Spleen (tissue), 11 donors: ENCODE measurements at regions not wholly inside any gene's neighbourhood (a gene's known extent, or its start where the extent isn't known, plus 50 kb on each side); places are given as distances from the start of the nearest gene placed in this dataset.

Experiments
- DNase-seq: peaks from one replicate; pipeline ENCODE4 v3.0.0-alpha.2; 2020
- H3K27ac ChIP-seq, 8 donors: fragments of 200-600 bp; sonication (generic) in 7 of 8; 1 replicate in 4 of 8; 2 replicates in 4 of 8; pipeline versions ENCODE4 v1.5.0 to v1.8.0; 2016 to 2021; ENCODE audit warnings: inconsistent platforms in 4 of 8, mild to moderate bottlenecking in 4 of 8, moderate library complexity in 1 of 8
- H3K27me3 ChIP-seq, 7 donors: fragments of 200-600 bp; sonication (generic) in 6 of 7; replicated peaks in 1 of 7; 1 replicate in 4 of 7; 2 replicates in 3 of 7; pipeline versions ENCODE4 v1.5.0 to v1.8.0; 2016 to 2021; ENCODE audit warnings: inconsistent platforms in 3 of 7, mild to moderate bottlenecking in 1 of 7
- H3K36me3 ChIP-seq, 6 donors: fragments of 200-600 bp; sonication (generic) in 5 of 6; 1 replicate in 4 of 6; 2 replicates in 2 of 6; pipeline versions ENCODE4 v1.5.0 to v1.8.0; 2016 to 2021; ENCODE audit warnings: inconsistent platforms in 2 of 6
- H3K4me1 ChIP-seq, 6 donors: fragments of 200-600 bp; sonication (generic) in 5 of 6; 1 replicate in 3 of 6; 2 replicates in 3 of 6; pipeline versions ENCODE4 v1.5.0 to v1.8.0; 2016 to 2021; ENCODE audit warnings: inconsistent platforms in 3 of 6
- H3K4me3 ChIP-seq, 8 donors: fragments of 200-600 bp; sonication (generic) in 7 of 8; 1 replicate in 4 of 8; 2 replicates in 4 of 8; pipeline versions ENCODE4 v1.5.0 to v1.8.0; 2016 to 2021; ENCODE audit warnings: inconsistent platforms in 4 of 8, mild to moderate bottlenecking in 4 of 8, moderate library complexity in 2 of 8
- H3K9me3 ChIP-seq, 8 donors: fragments of 200-600 bp; sonication (generic) in 7 of 8; 1 replicate in 4 of 8; 2 replicates in 4 of 8; pipeline versions ENCODE4 v1.5.0 to v1.8.0; 2016 to 2021; ENCODE audit warnings: inconsistent platforms in 4 of 8
- POLR2A ChIP-seq, 3 donors: fragments of 450-650 bp; IDR thresholded peaks; one replicate each; pipeline ENCODE4 v1.5.1; 2017; ENCODE audit warnings: antibody characterized with exemption in 3 of 3, mild to moderate bottlenecking in 1 of 3
- POLR2AphosphoS5 ChIP-seq, 3 donors: sonication (generic); formaldehyde crosslinking; IDR thresholded peaks; one replicate each; pipeline ENCODE4 v1.5.1; 2017; ENCODE audit warnings: antibody characterized with exemption in 3 of 3
- WGBS, 5 donors: extraction: QIAGEN DNeasy Blood & Tissue Kit in 3 of 5; methylation state at CpG; one replicate each; pipeline versions ENCODE4 v1.1.5 to v1.1.7; 2013 to 2018; 5-methylcytosine and 5-hydroxymethylcytosine counted together
- intact Hi-C: fragments of 100-400 bp; cut with DNase I; formaldehyde crosslinking; loops from one replicate; pipeline ENCODE4 v1.15.0; 2023; ENCODE audit warnings: low total_unique reads
- TF ChIP-seq, protein P1 (sequence below), 11 experiments: fragments of 200-600 bp in 7 of 11; fragments of 450-650 bp in 4 of 11; sonication (generic) in 4 of 11; IDR thresholded peaks in 8 of 11; conservative IDR thresholded peaks in 3 of 11; 1 replicate in 7 of 11; 2 replicates in 4 of 11; pipeline versions ENCODE4 v1.4.0 to v1.8.0; 2016 to 2021; ENCODE audit warnings: antibody characterized with exemption in 11 of 11, inconsistent platforms in 4 of 11, mild to moderate bottlenecking in 1 of 11
- donor health status: healthy with polysubstance abuse.
- donor health status: DM: no; HTN: no; CAD: no; lungs with moderate emphysema.
- donor health status: DM: no; HTN: no; CAD: no.
- donor health status: Bipolar disorder and iron deficiency.
- donor health status: healthy.
- donor health status: DM: no; HTN: no; CAD: no.
- donor health status: DM: yes; HTN: yes; CAD: no.

- TF ChIP-seq, protein P1, sequence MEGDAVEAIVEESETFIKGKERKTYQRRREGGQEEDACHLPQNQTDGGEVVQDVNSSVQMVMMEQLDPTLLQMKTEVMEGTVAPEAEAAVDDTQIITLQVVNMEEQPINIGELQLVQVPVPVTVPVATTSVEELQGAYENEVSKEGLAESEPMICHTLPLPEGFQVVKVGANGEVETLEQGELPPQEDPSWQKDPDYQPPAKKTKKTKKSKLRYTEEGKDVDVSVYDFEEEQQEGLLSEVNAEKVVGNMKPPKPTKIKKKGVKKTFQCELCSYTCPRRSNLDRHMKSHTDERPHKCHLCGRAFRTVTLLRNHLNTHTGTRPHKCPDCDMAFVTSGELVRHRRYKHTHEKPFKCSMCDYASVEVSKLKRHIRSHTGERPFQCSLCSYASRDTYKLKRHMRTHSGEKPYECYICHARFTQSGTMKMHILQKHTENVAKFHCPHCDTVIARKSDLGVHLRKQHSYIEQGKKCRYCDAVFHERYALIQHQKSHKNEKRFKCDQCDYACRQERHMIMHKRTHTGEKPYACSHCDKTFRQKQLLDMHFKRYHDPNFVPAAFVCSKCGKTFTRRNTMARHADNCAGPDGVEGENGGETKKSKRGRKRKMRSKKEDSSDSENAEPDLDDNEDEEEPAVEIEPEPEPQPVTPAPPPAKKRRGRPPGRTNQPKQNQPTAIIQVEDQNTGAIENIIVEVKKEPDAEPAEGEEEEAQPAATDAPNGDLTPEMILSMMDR (IDR thresholded peaks at IDR 0.05 in 8 of 11, conservative IDR thresholded peaks at IDR 0.05 in 3 of 11): no peak
- H3K9me3 ChIP-seq: peaks cover 0 to 12% (median 6%) of the 10 kb centered on the region in 8 donors
- intact Hi-C loops: no loop called here
- H3K36me3 ChIP-seq: no peaks in the 10 kb centered on the region
- WGBS, 5 donors: 86 to 94% (median 89%) methylated on average over 4 of the region's 4 CpGs
- no peak overlapping the region for H3K4me3 ChIP-seq
- H3K4me1 ChIP-seq: no peaks in the 10 kb centered on the region
- no peak for DNase-seq
- H3K27me3 ChIP-seq: no peaks in the 10 kb centered on the region
- no peak overlapping the region for H3K27ac ChIP-seq
Measured at GRCh38 chr21:27719226-27719625, 752.3 kb upstream of the ADAMTS5 start.

GRCh38 chr21:27715131-27715530 lies 748.2 kb upstream of the ADAMTS5 start:
- Histone ChIP-seq H3K9me3 (peaks cover 0 to 6% (median 0%) of the 10 kb centered on the region in 8 donors), H3K27ac (no peak overlapping the region), H3K4me3 (no peak overlapping the region), H3K27me3 (no peaks in the 10 kb centered on the region), H3K4me1 (no peaks in the 10 kb centered on the region), H3K36me3 (no peaks in the 10 kb centered on the region)
- WGBS, 5 donors: 74 to 93% (median 89%) methylated on average over 1 of the region's 1 CpG
- intact Hi-C loops: no loop called here
- TF ChIP-seq POLR2A (IDR thresholded peaks at IDR 0.05) (no peak), POLR2AphosphoS5 (IDR thresholded peaks at IDR 0.05) (no peak)
- TF ChIP-seq, protein P1 (IDR thresholded peaks at IDR 0.05 in 8 of 11, conservative IDR thresholded peaks at IDR 0.05 in 3 of 11): no peak
- DNase-seq: no peak

GRCh38 chr21:27713154-27714109 lies 746.5 kb upstream of the ADAMTS5 start:
- peaks cover 0 to 9% (median 2%) of the 10 kb centered on the region in 8 donors for H3K9me3 ChIP-seq
- TF ChIP-seq, protein P1 (IDR thresholded peaks at IDR 0.05 in 8 of 11, conservative IDR thresholded peaks at IDR 0.05 in 3 of 11): no peak
- TF ChIP-seq POLR2AphosphoS5 (IDR thresholded peaks at IDR 0.05) (no peak), POLR2A (IDR thresholded peaks at IDR 0.05) (no peak)
- H3K4me3 ChIP-seq: no peak overlapping the region
- DNase-seq: no peak
- no peaks in the 10 kb centered on the region for H3K4me1 ChIP-seq
- 59 to 82% (median 65%) methylated on average over 7 of the region's 7 CpGs for whole genome bisulfite sequencing, 5 donors
- no peaks in the 10 kb centered on the region for H3K27me3 ChIP-seq
- intact Hi-C loops: no loop called here
- H3K36me3 ChIP-seq: no peaks in the 10 kb centered on the region
- H3K27ac ChIP-seq: no peak overlapping the region

- WGBS, 5 donors: 86 to 96% (median 93%) methylated on average over 8 of the region's 8 CpGs
- Histone ChIP-seq H3K27me3 (no peaks in the 10 kb centered on the region), H3K4me1 (peaks cover 0 to 9% (median 5%) of the 10 kb centered on the region in 6 donors), H3K27ac (no peak overlapping the region), H3K36me3 (no peaks in the 10 kb centered on the region), H3K4me3 (no peak overlapping the region), H3K9me3 (peaks cover 0 to 17% (median 7%) of the 10 kb centered on the region in 8 donors)
- no peak for DNase-seq
- TF ChIP-seq POLR2AphosphoS5 (IDR thresholded peaks at IDR 0.05): no peak
- TF ChIP-seq, protein P1 (IDR thresholded peaks at IDR 0.05 in 8 of 11, conservative IDR thresholded peaks at IDR 0.05 in 3 of 11): no peak
- no peak for TF ChIP-seq POLR2A (IDR thresholded peaks at IDR 0.05)
- intact Hi-C loops: no loop called here
Measured at GRCh38 chr21:27704567-27705166, 737.8 kb upstream of the ADAMTS5 start.
